ENCODE measurements at regions not wholly inside any gene's neighbourhood (a gene's known extent, or its start where the extent isn't known, plus 50 kb on each side); places are given as distances from the start of the nearest gene placed in this dataset.

- no peak for TF ChIP-seq CTCF (IDR thresholded peaks at IDR 0.05; ENCODE audit: control extremely low read depth, extremely low read depth)
- H3K9me3 ChIP-seq (ENCODE audit: control insufficient read depth in 4 of 4, insufficient read depth in 3 of 4, low read length in 3 of 4), result peaks cover 0 to 13% (median 5%) of the 10 kb centered on the region in 4 donors
- 43 to 56% methylated on average over 9 of the region's 9 CpGs for WGBS, 2 donors
- DNase-seq (no peak), ATAC-seq (ENCODE audit: insufficient read depth, low FRiP score) (no peak)
- H3K36me3 ChIP-seq (ENCODE audit: control insufficient read depth in 4 of 4, insufficient read depth in 4 of 4, low read length in 4 of 4), result no peaks in the 10 kb centered on the region
- no peaks in the 10 kb centered on the region for H3K27me3 ChIP-seq (ENCODE audit: control insufficient read depth in 3 of 3, insufficient read depth in 3 of 3, low read length in 2 of 3)
- H3K9ac ChIP-seq (ENCODE audit: insufficient read depth in 1 of 2, low read length in 2 of 2), result no peak overlapping the region
- no peaks in the 10 kb centered on the region for H3K4me1 ChIP-seq (ENCODE audit: control insufficient read depth in 5 of 5, insufficient read depth in 5 of 5, low read length in 5 of 5)
- no peak overlapping the region for H3K27ac ChIP-seq (ENCODE audit: low read depth in 1 of 2, low read length in 1 of 2)
- no peak overlapping the region for H3K4me3 ChIP-seq
These were observed 572.8 kb downstream of the TFAP2A start for GRCh38 chr6:9841886-9842725.

DNA sequence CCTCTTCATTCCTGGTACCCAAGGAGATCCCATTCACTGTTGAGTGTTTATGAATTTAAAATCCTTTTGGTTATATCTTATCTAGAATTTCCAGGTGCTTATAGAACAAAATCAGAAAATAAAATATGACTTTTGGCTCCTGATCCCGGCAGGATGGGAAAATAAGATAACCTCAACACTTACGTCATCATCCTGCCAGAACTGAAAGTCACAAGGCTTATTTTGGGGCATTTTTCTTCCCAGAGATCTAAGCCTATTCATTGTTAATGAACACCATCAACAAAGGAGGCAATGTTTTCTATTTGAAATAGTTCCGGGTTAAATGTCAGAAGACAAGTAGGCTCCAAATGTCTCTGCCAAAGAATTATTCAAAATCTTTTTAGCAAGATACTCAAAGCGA is 580.6 kb downstream of the TFAP2A start:
- H3K27me3 ChIP-seq (ENCODE audit: control insufficient read depth in 3 of 3, insufficient read depth in 3 of 3, low read length in 2 of 3), result no peaks in the 10 kb centered on the region
- H3K4me1 ChIP-seq (ENCODE audit: control insufficient read depth in 5 of 5, insufficient read depth in 5 of 5, low read length in 5 of 5), result no peaks in the 10 kb centered on the region
- DNase-seq, result no peak
- 63 to 73% methylated on average over 4 of the region's 4 CpGs for WGBS, 2 donors
- no peak overlapping the region for H3K4me3 ChIP-seq
- no peaks in the 10 kb centered on the region for H3K9me3 ChIP-seq (ENCODE audit: control insufficient read depth in 4 of 4, insufficient read depth in 3 of 4, low read length in 3 of 4)
- no peak for ATAC-seq (ENCODE audit: insufficient read depth, low FRiP score)
- H3K9ac ChIP-seq (ENCODE audit: insufficient read depth in 1 of 2, low read length in 2 of 2), result no peak overlapping the region
- H3K27ac ChIP-seq (ENCODE audit: low read depth in 1 of 2, low read length in 1 of 2), result no peak overlapping the region
- no peaks in the 10 kb centered on the region for H3K36me3 ChIP-seq (ENCODE audit: control insufficient read depth in 4 of 4, insufficient read depth in 4 of 4, low read length in 4 of 4)
- no peak for TF ChIP-seq CTCF (IDR thresholded peaks at IDR 0.05; ENCODE audit: control extremely low read depth, extremely low read depth)

- no peak overlapping the region for H3K9ac ChIP-seq (ENCODE audit: insufficient read depth in 1 of 2, low read length in 2 of 2)
- peaks cover 0 to 3% (median 0%) of the 10 kb centered on the region in 3 donors for H3K27me3 ChIP-seq (ENCODE audit: control insufficient read depth in 3 of 3, insufficient read depth in 3 of 3, low read length in 2 of 3)
- no peaks in the 10 kb centered on the region for H3K4me1 ChIP-seq (ENCODE audit: control insufficient read depth in 5 of 5, insufficient read depth in 5 of 5, low read length in 5 of 5)
- H3K27ac ChIP-seq (ENCODE audit: low read depth in 1 of 2, low read length in 1 of 2), result no peak overlapping the region
- no peak for ATAC-seq (ENCODE audit: insufficient read depth, low FRiP score)
- H3K4me3 ChIP-seq, result no peak overlapping the region
- no peak for TF ChIP-seq CTCF (IDR thresholded peaks at IDR 0.05; ENCODE audit: control extremely low read depth, extremely low read depth)
- DNase-seq, result no peak
- H3K36me3 ChIP-seq (ENCODE audit: control insufficient read depth in 4 of 4, insufficient read depth in 4 of 4, low read length in 4 of 4), result no peaks in the 10 kb centered on the region
- no peaks in the 10 kb centered on the region for H3K9me3 ChIP-seq (ENCODE audit: control insufficient read depth in 4 of 4, insufficient read depth in 3 of 4, low read length in 3 of 4)
These were observed 583.1 kb downstream of the TFAP2A start for GRCh38 chr6:9831783-9832182.
